OCI-LY7 (cell line): ENCODE measurements at regions not wholly inside any gene's neighbourhood (a gene's known extent, or its start where the extent isn't known, plus 50 kb on each side); places are given as distances from the start of the nearest gene placed in this dataset.

Experiments
- EZH2phosphoT487 ChIP-seq: fragments of 200-600 bp; sonication (generic); IDR thresholded peaks from 2 replicates; pipeline ENCODE4 v1.6.1; 2018; ENCODE audit warnings: low read depth, borderline replicate concordance, mild to moderate bottlenecking, mixed run types, antibody characterized with exemption, low read length, moderate library complexity, mixed read lengths
- TF ChIP-seq, protein P1 (sequence below): fragments of 200-600 bp; sonication (generic); conservative IDR thresholded peaks from 2 replicates; pipeline ENCODE4 v1.5.1; 2014; ENCODE audit warnings: mild to moderate bottlenecking, antibody characterized with exemption, low read length, moderate library complexity, mixed read lengths

GRCh38 chr22:47928631-47929030, 1166.2 kb downstream of the TBC1D22A start:
- TF ChIP-seq, protein P1, sequence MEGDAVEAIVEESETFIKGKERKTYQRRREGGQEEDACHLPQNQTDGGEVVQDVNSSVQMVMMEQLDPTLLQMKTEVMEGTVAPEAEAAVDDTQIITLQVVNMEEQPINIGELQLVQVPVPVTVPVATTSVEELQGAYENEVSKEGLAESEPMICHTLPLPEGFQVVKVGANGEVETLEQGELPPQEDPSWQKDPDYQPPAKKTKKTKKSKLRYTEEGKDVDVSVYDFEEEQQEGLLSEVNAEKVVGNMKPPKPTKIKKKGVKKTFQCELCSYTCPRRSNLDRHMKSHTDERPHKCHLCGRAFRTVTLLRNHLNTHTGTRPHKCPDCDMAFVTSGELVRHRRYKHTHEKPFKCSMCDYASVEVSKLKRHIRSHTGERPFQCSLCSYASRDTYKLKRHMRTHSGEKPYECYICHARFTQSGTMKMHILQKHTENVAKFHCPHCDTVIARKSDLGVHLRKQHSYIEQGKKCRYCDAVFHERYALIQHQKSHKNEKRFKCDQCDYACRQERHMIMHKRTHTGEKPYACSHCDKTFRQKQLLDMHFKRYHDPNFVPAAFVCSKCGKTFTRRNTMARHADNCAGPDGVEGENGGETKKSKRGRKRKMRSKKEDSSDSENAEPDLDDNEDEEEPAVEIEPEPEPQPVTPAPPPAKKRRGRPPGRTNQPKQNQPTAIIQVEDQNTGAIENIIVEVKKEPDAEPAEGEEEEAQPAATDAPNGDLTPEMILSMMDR, result no peak
- TF ChIP-seq EZH2phosphoT487, result no peak
